GM12865 (cell line): ENCODE measurements at regions not wholly inside any gene's neighbourhood (a gene's known extent, or its start where the extent isn't known, plus 50 kb on each side); places are given as distances from the start of the nearest gene placed in this dataset.

ENCODE experiments used
- DNase-seq: peaks from one replicate; pipeline ENCODE4 v3.0.0; 2010; ENCODE audit warnings: low read depth
- H3K4me3 ChIP-seq: 2 replicates; pipeline ENCODE4 v1.5.1; 2011; ENCODE audit warnings: mild to moderate bottlenecking, low read depth, low read length, control low read depth
- CTCF ChIP-seq: IDR thresholded peaks from 2 replicates; pipeline ENCODE4 v1.5.1; 2011; ENCODE audit warnings: low read length, control low read depth, low read depth, inconsistent platforms; ENCODE audit not compliant: insufficient read depth; ENCODE audit errors: missing control alignments

GRCh38 chrX:10030570-10030969, 63.4 kb downstream of the CLDN34 start:
- no peak for DNase-seq
- no peak for TF ChIP-seq CTCF
- H3K4me3 ChIP-seq = no peak overlapping the region

GRCh38 chrX:10031746-10032145, 64.6 kb downstream of the CLDN34 start:
- TF ChIP-seq CTCF = no peak
- H3K4me3 ChIP-seq = no peak overlapping the region
- no peak for DNase-seq

- no peak for DNase-seq
- no peak overlapping the region for H3K4me3 ChIP-seq
- TF ChIP-seq CTCF = no peak
Observed at GRCh38 chrX:10032147-10032546, 65.0 kb downstream of the CLDN34 start.

GRCh38 chrX:10033375-10034007, 66.3 kb downstream of the CLDN34 start:
- no peak overlapping the region for H3K4me3 ChIP-seq
- TF ChIP-seq CTCF = no peak
- no peak for DNase-seq

GRCh38 chrX:10034740-10035260, 67.6 kb downstream of the CLDN34 start:
- no peak for TF ChIP-seq CTCF
- no peak overlapping the region for H3K4me3 ChIP-seq
- no peak for DNase-seq

GRCh38 chrX:10038585-10038984, 71.4 kb downstream of the CLDN34 start:
- H3K4me3 ChIP-seq = no peak overlapping the region
- no peak for DNase-seq
- no peak for TF ChIP-seq CTCF
